ENCODE measurements at regions not wholly inside any gene's neighbourhood (a gene's known extent, or its start where the extent isn't known, plus 50 kb on each side); places are given as distances from the start of the nearest gene placed in this dataset.

DNA sequence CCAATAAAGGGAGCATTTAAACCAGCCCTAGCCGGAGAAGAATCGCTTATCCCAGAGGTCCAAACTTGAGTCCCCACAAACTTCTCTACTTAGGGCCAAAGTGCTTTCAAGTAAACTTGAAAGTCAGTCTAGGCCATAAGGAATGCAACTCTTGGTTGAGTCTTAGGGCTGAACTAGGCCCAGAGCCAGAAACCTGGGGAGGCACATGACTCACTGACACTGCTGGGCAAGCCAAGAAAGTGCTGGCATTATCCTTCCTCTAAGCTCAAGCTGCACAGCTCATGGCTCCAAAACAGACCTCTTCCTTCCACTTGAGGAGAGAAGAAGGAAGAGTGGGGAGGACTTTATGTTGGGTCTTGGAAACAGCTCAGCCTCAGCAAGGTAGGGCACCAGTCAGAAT is 1257.3 kb upstream of the DIAPH2 start:
- no peak for DNase-seq (ENCODE audit: extremely low spot score)
- TF ChIP-seq ZNF384 (IDR thresholded peaks at IDR 0.05) (no peak), SUZ12 (IDR thresholded peaks at IDR 0.05) (no peak), SP1 (IDR thresholded peaks at IDR 0.05) (no peak), ELF4 (IDR thresholded peaks at IDR 0.05) (no peak), ARNT (IDR thresholded peaks at IDR 0.05) (no peak), FOXA1 (IDR thresholded peaks at IDR 0.05) (no peak), L3MBTL2 (conservative IDR thresholded peaks at IDR 0.05) (no peak), BHLHE40 (IDR thresholded peaks at IDR 0.05; ENCODE audit: borderline replicate concordance) (no peak), TARDBP (IDR thresholded peaks at IDR 0.05) (no peak), FOXM1 (IDR thresholded peaks at IDR 0.05; ENCODE audit: borderline replicate concordance) (no peak), FOXK2 (IDR thresholded peaks at IDR 0.05) (no peak), LEF1 (IDR thresholded peaks at IDR 0.05; ENCODE audit: borderline replicate concordance) (no peak), HDGF (IDR thresholded peaks at IDR 0.05; ENCODE audit: borderline replicate concordance) (no peak), NFRKB (IDR thresholded peaks at IDR 0.05) (no peak), CTBP1 (IDR thresholded peaks at IDR 0.05; ENCODE audit: borderline replicate concordance) (no peak)
- TF ChIP-seq, protein P1, sequence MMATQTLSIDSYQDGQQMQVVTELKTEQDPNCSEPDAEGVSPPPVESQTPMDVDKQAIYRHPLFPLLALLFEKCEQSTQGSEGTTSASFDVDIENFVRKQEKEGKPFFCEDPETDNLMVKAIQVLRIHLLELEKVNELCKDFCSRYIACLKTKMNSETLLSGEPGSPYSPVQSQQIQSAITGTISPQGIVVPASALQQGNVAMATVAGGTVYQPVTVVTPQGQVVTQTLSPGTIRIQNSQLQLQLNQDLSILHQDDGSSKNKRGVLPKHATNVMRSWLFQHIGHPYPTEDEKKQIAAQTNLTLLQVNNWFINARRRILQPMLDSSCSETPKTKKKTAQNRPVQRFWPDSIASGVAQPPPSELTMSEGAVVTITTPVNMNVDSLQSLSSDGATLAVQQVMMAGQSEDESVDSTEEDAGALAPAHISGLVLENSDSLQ (IDR thresholded peaks at IDR 0.05), result no peak
- ChIA-PET CTCF (no interaction called here), POLR2A (no interaction called here)

DNA sequence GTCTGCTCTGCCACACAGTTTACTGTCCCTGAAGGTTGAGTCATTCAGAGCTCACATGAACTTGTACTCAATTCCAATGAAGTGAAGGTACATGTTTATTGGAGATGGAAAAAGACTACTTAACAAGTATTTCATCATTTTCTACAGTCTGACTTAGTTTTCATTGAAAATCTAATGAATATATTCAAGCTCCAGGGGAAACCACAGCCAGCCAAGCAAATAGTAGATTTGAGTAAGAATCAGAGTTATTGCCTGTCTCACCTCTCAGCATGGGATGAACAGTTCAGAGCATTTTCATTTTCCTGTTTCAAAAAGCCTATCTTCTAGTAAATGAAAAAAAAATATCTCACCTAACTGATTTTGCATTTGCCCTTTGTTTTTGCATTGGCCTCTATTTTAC is 1249.4 kb upstream of the DIAPH2 start:
- POLR2A ChIA-PET, result no interaction called here
- CTCF ChIA-PET, result no interaction called here
- TF ChIP-seq TARDBP (IDR thresholded peaks at IDR 0.05), result no peak
- TF ChIP-seq NFRKB (IDR thresholded peaks at IDR 0.05), result no peak
- TF ChIP-seq HDGF (IDR thresholded peaks at IDR 0.05; ENCODE audit: borderline replicate concordance), result no peak
- TF ChIP-seq BHLHE40 (IDR thresholded peaks at IDR 0.05; ENCODE audit: borderline replicate concordance), result no peak
- no peak for TF ChIP-seq SUZ12 (IDR thresholded peaks at IDR 0.05)
- no peak for TF ChIP-seq LEF1 (IDR thresholded peaks at IDR 0.05; ENCODE audit: borderline replicate concordance)
- no peak for TF ChIP-seq ARNT (IDR thresholded peaks at IDR 0.05)
- TF ChIP-seq, protein P1 (IDR thresholded peaks at IDR 0.05), result no peak
- no peak for TF ChIP-seq CTBP1 (IDR thresholded peaks at IDR 0.05; ENCODE audit: borderline replicate concordance)
- no peak for TF ChIP-seq ZNF384 (IDR thresholded peaks at IDR 0.05)
- TF ChIP-seq FOXA1 (IDR thresholded peaks at IDR 0.05), result no peak
- DNase-seq (ENCODE audit: extremely low spot score), result no peak

DNA sequence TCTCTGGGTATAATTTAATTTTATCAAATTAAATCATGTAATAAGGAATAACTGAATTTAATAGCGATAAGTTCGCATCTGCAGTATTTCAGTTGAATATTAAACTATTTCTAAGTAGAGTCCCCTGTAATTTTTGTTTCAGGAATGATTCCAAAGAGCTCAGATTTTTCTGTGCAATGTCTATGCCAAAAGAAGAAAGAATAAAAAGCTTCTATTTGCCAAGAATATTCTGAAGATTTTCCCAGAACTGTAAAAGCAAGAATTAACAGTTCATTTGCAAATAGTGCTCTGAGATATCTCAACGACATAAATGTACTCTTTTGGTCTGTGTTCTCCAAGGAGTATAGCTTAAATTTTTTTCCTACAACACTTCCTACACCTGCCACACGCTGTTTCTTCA is 1242.8 kb upstream of the DIAPH2 start:
- DNase-seq (ENCODE audit: extremely low spot score), result no peak
- POLR2A ChIA-PET, result no interaction called here
- CTCF ChIA-PET, result no interaction called here
- TF ChIP-seq CTBP1 (IDR thresholded peaks at IDR 0.05; ENCODE audit: borderline replicate concordance), result no peak
- TF ChIP-seq FOXM1 (IDR thresholded peaks at IDR 0.05; ENCODE audit: borderline replicate concordance), result no peak
- no peak for TF ChIP-seq FOXA1 (IDR thresholded peaks at IDR 0.05)
- no peak for TF ChIP-seq ZNF384 (IDR thresholded peaks at IDR 0.05)
- no peak for TF ChIP-seq HDGF (IDR thresholded peaks at IDR 0.05; ENCODE audit: borderline replicate concordance)
- TF ChIP-seq BHLHE40 (IDR thresholded peaks at IDR 0.05; ENCODE audit: borderline replicate concordance), result no peak
- TF ChIP-seq SUZ12 (IDR thresholded peaks at IDR 0.05), result no peak
- TF ChIP-seq LEF1 (IDR thresholded peaks at IDR 0.05; ENCODE audit: borderline replicate concordance), result no peak
- TF ChIP-seq L3MBTL2 (conservative IDR thresholded peaks at IDR 0.05), result no peak
- no peak for TF ChIP-seq SP1 (IDR thresholded peaks at IDR 0.05)
- TF ChIP-seq NFRKB (IDR thresholded peaks at IDR 0.05), result no peak

DNA sequence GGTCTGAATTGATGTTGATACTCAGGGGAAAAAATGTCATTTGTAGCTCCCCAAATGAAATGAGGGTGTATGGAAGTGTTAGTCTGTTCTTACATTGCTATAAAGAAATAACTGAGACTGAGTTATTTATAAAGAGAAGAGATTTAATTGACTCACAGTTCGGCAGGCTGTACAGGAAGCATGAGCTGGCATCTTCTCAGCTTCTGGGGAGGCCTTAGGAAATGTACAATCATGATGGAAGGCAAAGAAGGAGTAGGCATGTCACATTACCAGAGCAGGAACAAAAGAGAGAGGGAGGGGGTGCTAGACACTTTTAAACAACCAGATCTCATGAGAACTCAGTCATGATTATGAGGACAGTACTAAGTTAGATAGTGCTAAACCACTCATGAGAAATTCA is 1199.9 kb upstream of the DIAPH2 start:
- no peak for DNase-seq (ENCODE audit: extremely low spot score)
- CTCF ChIA-PET, result no interaction called here
- POLR2A ChIA-PET, result no interaction called here
- TF ChIP-seq NFRKB (IDR thresholded peaks at IDR 0.05), result no peak
- no peak for TF ChIP-seq L3MBTL2 (conservative IDR thresholded peaks at IDR 0.05)
- no peak for TF ChIP-seq ARNT (IDR thresholded peaks at IDR 0.05)
- no peak for TF ChIP-seq LEF1 (IDR thresholded peaks at IDR 0.05; ENCODE audit: borderline replicate concordance)
- no peak for TF ChIP-seq FOXM1 (IDR thresholded peaks at IDR 0.05; ENCODE audit: borderline replicate concordance)
- no peak for TF ChIP-seq ELF4 (IDR thresholded peaks at IDR 0.05)
- no peak for TF ChIP-seq SUZ12 (IDR thresholded peaks at IDR 0.05)
- TF ChIP-seq TARDBP (IDR thresholded peaks at IDR 0.05), result no peak
- no peak for TF ChIP-seq HDGF (IDR thresholded peaks at IDR 0.05; ENCODE audit: borderline replicate concordance)
- TF ChIP-seq FOXA1 (IDR thresholded peaks at IDR 0.05), result no peak
- no peak for TF ChIP-seq ZNF384 (IDR thresholded peaks at IDR 0.05)
- no peak for TF ChIP-seq CTBP1 (IDR thresholded peaks at IDR 0.05; ENCODE audit: borderline replicate concordance)
- no peak for TF ChIP-seq SP1 (IDR thresholded peaks at IDR 0.05)

DNA sequence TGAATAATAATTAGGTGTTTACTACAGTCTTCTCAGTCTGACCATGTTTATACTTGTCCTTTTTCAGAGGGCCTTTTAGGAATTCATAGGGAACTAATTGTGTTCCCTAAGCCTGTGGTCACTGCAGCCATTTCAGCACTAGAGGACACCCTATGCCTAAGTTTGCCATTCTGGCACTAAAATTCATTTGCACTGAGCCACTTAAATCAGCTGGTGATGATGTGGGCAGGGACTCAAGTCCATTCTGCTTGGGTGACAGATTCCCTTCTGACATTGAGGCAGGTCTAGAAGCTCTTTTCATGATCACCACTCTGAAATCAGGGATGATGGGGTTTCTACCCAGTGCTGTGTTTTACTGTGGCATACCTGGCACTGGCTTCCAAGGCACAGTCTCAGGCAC is 1178.9 kb upstream of the DIAPH2 start:
- ChIA-PET POLR2A (no interaction called here), CTCF (no interaction called here)

More for the DNA sequence above, 1178.9 kb upstream of the DIAPH2 start:
- DNase-seq (ENCODE audit: extremely low spot score), result no peak
- TF ChIP-seq L3MBTL2 (conservative IDR thresholded peaks at IDR 0.05) (no peak), NFRKB (IDR thresholded peaks at IDR 0.05) (no peak), LEF1 (IDR thresholded peaks at IDR 0.05; ENCODE audit: borderline replicate concordance) (no peak), SUZ12 (IDR thresholded peaks at IDR 0.05) (no peak), ARNT (IDR thresholded peaks at IDR 0.05) (no peak), BHLHE40 (IDR thresholded peaks at IDR 0.05; ENCODE audit: borderline replicate concordance) (no peak), SP1 (IDR thresholded peaks at IDR 0.05) (no peak), TARDBP (IDR thresholded peaks at IDR 0.05) (no peak), FOXK2 (IDR thresholded peaks at IDR 0.05) (no peak), FOXA1 (IDR thresholded peaks at IDR 0.05) (no peak), HDGF (IDR thresholded peaks at IDR 0.05; ENCODE audit: borderline replicate concordance) (no peak), FOXM1 (IDR thresholded peaks at IDR 0.05; ENCODE audit: borderline replicate concordance) (no peak), ELF4 (IDR thresholded peaks at IDR 0.05) (no peak), CTBP1 (IDR thresholded peaks at IDR 0.05; ENCODE audit: borderline replicate concordance) (no peak), ZNF384 (IDR thresholded peaks at IDR 0.05) (no peak)
- TF ChIP-seq, protein P1 (IDR thresholded peaks at IDR 0.05), result no peak
